Duodenal mucosa (tissue), 2 donors: ENCODE measurements at regions not wholly inside any gene's neighbourhood (a gene's known extent, or its start where the extent isn't known, plus 50 kb on each side); places are given as distances from the start of the nearest gene placed in this dataset.

ENCODE experiments used
- H3K27ac ChIP-seq: one replicate; pipeline ENCODE4 v1.7.0; 2013; ENCODE audit warnings: low read depth, low read length
- H3K27me3 ChIP-seq, 2 donors: one replicate each; pipeline ENCODE4 v1.7.0; 2013; ENCODE audit warnings: low read length in 2 of 2, control low read depth in 1 of 2; ENCODE audit not compliant: insufficient read depth in 2 of 2, control insufficient read depth in 1 of 2
- H3K36me3 ChIP-seq, 2 donors: one replicate each; pipeline ENCODE4 v1.7.0; 2013; ENCODE audit warnings: low read length in 2 of 2, control low read depth in 1 of 2; ENCODE audit not compliant: insufficient read depth in 2 of 2, control insufficient read depth in 1 of 2
- H3K4me1 ChIP-seq, 2 donors: one replicate each; pipeline ENCODE4 v1.7.0; 2013; ENCODE audit warnings: low read length in 2 of 2, control low read depth in 1 of 2; ENCODE audit not compliant: insufficient read depth in 2 of 2, control insufficient read depth in 1 of 2
- H3K4me3 ChIP-seq, 2 donors: one replicate each; pipeline ENCODE4 v1.7.0; 2013; ENCODE audit warnings: low read length in 2 of 2, low read depth in 1 of 2
- H3K9ac ChIP-seq, 2 donors: one replicate each; pipeline ENCODE4 v1.7.0; 2013; ENCODE audit warnings: low read length in 2 of 2, low read depth in 1 of 2
- H3K9me3 ChIP-seq, 2 donors: one replicate each; pipeline ENCODE4 v1.7.0; 2013; ENCODE audit warnings: low read length in 2 of 2, control low read depth in 1 of 2; ENCODE audit not compliant: control insufficient read depth in 1 of 2

DNA sequence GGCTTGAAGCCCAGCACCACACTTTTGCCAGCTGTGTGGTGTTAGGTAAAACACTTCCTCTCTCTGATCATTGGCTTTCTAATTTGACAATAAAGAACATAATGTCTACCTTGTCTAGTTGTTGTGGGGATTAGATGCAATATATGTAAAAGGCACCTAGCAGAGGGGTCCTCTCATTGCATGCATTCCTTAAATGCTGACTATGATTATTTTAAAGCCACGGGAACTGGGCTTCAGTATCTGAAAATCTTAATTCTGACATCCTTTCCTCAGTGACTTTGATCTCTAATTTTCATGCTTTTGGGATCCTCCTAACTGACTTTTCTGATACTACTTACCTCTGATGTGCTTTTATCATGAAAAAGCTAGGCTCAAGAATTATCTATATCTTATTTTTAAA lies 596.3 kb downstream of the TAFA4 start:
- no peak overlapping the region for H3K27ac ChIP-seq
- H3K9me3 ChIP-seq = no peaks in the 10 kb centered on the region
- H3K4me1 ChIP-seq = no peaks in the 10 kb centered on the region
- no peaks in the 10 kb centered on the region for H3K36me3 ChIP-seq
- H3K4me3 ChIP-seq = no peak overlapping the region
- no peak overlapping the region for H3K9ac ChIP-seq
- H3K27me3 ChIP-seq = no peaks in the 10 kb centered on the region

- Histone ChIP-seq H3K36me3 (no peaks in the 10 kb centered on the region), H3K4me1 (no peaks in the 10 kb centered on the region), H3K27ac (no peak overlapping the region), H3K9me3 (no peaks in the 10 kb centered on the region), H3K4me3 (no peak overlapping the region), H3K9ac (no peak overlapping the region), H3K27me3 (no peaks in the 10 kb centered on the region)
Measured at GRCh38 chr3:68334367-68334986, 597.9 kb downstream of the TAFA4 start.

DNA sequence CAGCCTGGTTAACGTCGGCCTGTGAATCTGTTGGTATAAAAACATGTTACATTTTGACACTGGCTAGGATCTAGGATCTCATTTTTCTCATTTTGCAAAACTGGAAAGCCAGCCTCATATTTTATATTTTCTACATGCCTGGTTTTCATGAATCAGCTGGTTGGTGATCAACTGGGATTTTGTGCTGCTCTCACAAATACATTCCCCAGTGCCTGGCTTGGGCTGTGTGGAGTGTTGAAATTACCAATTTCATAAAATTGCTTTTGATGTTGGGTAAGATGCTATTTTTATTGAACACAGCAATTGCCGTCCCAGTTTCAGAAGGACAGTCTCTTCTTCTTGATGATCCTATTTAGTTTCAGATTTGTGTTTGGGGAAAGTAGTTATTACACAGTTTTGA lies 604.3 kb downstream of the TAFA4 start:
- Histone ChIP-seq H3K9ac (no peak overlapping the region), H3K36me3 (no peaks in the 10 kb centered on the region), H3K4me1 (no peaks in the 10 kb centered on the region), H3K27ac (no peak overlapping the region), H3K9me3 (no peaks in the 10 kb centered on the region), H3K27me3 (no peaks in the 10 kb centered on the region), H3K4me3 (no peak overlapping the region)

- Histone ChIP-seq H3K36me3 (no peaks in the 10 kb centered on the region), H3K9me3 (peaks cover 0 to 5% of the 10 kb centered on the region in 2 donors), H3K4me3 (no peak overlapping the region), H3K4me1 (no peaks in the 10 kb centered on the region), H3K27me3 (no peaks in the 10 kb centered on the region), H3K9ac (no peak overlapping the region), H3K27ac (no peak overlapping the region)
Measured at GRCh38 chr3:68315964-68316363, 616.4 kb downstream of the TAFA4 start.

DNA sequence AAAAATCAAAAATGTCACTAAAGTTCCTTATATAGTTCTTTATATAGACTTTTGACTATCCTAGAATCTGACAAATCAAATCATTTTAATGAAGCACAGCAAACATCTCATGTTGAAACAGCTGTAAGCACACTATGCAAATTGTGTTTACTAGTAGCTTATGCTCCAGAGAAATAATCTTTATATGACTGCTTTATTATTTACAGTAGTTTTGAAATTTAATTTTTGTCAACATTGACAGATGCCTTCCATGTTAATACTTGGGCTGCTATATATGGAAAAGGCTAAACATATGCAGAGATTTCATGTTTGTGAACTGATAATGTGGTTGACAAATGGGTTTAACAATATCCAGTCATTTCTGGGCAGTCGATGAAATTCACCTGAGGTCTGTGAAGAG lies 616.8 kb downstream of the TAFA4 start:
- H3K27ac ChIP-seq = no peak overlapping the region
- no peaks in the 10 kb centered on the region for H3K27me3 ChIP-seq
- H3K36me3 ChIP-seq = no peaks in the 10 kb centered on the region
- peaks cover 0 to 5% of the 10 kb centered on the region in 2 donors for H3K9me3 ChIP-seq
- no peak overlapping the region for H3K4me3 ChIP-seq
- no peak overlapping the region for H3K9ac ChIP-seq
- H3K4me1 ChIP-seq = no peaks in the 10 kb centered on the region

DNA sequence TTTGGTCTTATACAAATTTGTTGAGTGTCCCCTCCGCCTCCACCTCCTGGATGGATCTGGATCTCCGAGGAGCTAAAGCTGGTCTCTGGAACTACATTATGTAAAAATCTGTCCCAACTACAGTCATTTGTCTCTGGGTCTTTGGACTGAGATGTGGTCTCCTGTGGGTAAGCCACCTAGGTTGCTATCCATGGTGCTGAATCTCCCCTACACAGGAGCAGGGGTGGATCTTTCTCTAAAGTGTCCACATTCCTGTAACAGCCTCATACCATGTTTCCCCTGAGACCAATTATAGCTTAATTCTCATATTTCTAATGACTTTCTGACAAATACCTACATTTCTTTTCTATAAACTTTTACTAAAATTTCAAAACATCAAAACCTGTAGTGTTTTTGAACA lies 625.8 kb downstream of the TAFA4 start:
- Histone ChIP-seq H3K9ac (no peak overlapping the region), H3K27ac (no peak overlapping the region), H3K27me3 (no peaks in the 10 kb centered on the region)

GRCh38 chr3:68295457-68295856 lies 636.9 kb downstream of the TAFA4 start:
- H3K27ac ChIP-seq = no peak overlapping the region
- H3K4me1 ChIP-seq = no peaks in the 10 kb centered on the region
- H3K27me3 ChIP-seq = no peaks in the 10 kb centered on the region
- no peak overlapping the region for H3K9ac ChIP-seq
- H3K36me3 ChIP-seq = no peaks in the 10 kb centered on the region
- no peaks in the 10 kb centered on the region for H3K9me3 ChIP-seq
- H3K4me3 ChIP-seq = no peak overlapping the region

More for the DNA sequence above, 625.8 kb downstream of the TAFA4 start:
- no peaks in the 10 kb centered on the region for H3K4me1 ChIP-seq
- no peaks in the 10 kb centered on the region for H3K36me3 ChIP-seq
- no peak overlapping the region for H3K4me3 ChIP-seq
- no peaks in the 10 kb centered on the region for H3K9me3 ChIP-seq

DNA sequence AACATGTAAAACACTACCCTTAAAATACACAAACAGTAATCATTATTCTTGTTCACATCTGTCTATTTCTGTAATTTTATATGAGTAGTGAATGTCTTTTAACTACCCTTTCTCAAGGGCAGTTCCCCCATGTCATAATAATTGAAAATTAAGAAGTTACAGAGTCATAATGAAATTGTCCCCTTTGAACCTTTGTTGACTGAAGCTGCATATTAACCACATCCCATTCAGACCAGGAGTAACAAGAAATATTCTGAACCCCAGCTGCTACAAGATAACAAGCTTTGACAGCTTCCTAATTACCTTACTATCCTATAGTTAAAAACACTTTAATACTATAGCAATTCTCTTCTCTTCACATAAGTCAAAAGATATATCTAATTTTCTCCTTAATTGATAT lies 635.9 kb upstream of the SUCLG2 start:
- no peak overlapping the region for H3K9ac ChIP-seq
- no peak overlapping the region for H3K4me3 ChIP-seq
- H3K27me3 ChIP-seq = no peaks in the 10 kb centered on the region
- H3K27ac ChIP-seq = no peak overlapping the region
- H3K9me3 ChIP-seq = no peaks in the 10 kb centered on the region
- H3K4me1 ChIP-seq = no peaks in the 10 kb centered on the region
- no peaks in the 10 kb centered on the region for H3K36me3 ChIP-seq

GRCh38 chr3:68288085-68288484 lies 633.7 kb upstream of the SUCLG2 start:
- no peak overlapping the region for H3K27ac ChIP-seq
- H3K9ac ChIP-seq = no peak overlapping the region
- H3K9me3 ChIP-seq = no peaks in the 10 kb centered on the region
- no peaks in the 10 kb centered on the region for H3K4me1 ChIP-seq
- no peaks in the 10 kb centered on the region for H3K27me3 ChIP-seq
- no peaks in the 10 kb centered on the region for H3K36me3 ChIP-seq
- H3K4me3 ChIP-seq = no peak overlapping the region

DNA sequence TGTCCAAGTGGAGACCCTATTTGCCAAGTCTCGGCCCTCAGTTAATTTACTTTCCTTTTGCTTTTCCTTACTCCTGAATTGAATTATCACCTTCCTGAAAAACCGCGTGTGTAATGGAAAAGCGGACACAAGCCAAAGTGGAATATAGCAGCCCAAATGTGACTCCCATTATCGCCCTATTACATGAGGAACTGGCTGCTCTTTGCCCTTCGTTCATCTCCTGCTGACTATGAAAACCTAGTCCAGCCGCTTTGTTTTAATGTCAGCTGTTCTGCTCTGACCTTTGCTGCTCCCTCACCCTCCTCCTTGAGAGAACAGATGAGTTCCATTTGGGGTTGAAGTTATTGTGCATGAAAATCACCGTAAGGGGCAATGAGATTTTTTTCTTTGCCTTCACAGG lies 632.7 kb upstream of the SUCLG2 start:
- Histone ChIP-seq H3K27ac (no peak overlapping the region), H3K27me3 (no peaks in the 10 kb centered on the region), H3K4me3 (no peak overlapping the region), H3K9ac (no peak overlapping the region), H3K4me1 (no peaks in the 10 kb centered on the region), H3K9me3 (no peaks in the 10 kb centered on the region), H3K36me3 (no peaks in the 10 kb centered on the region)

DNA sequence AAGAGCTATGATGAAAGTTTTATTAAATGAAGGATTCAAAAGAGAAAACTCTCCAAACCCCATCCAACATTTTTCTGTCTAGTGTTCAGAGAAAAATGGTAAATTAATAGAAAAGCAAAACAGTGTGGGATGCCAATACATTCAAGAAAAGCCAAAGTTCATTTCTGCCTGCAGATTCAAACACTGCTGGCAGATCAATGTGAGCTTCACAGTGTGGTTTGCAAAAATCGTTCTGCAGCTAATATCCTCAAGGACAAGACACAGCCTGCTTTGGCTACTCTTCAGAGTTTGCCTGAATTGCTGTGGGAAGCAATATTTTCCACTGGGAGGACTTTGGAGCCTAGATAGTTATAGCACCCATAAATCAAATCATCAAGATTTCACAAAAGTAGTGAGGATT lies 619.9 kb upstream of the SUCLG2 start:
- Histone ChIP-seq H3K27me3 (no peaks in the 10 kb centered on the region), H3K9me3 (no peaks in the 10 kb centered on the region), H3K36me3 (no peaks in the 10 kb centered on the region), H3K27ac (no peak overlapping the region), H3K4me1 (no peaks in the 10 kb centered on the region), H3K4me3 (no peak overlapping the region), H3K9ac (no peak overlapping the region)
